Embryonic facial prominence (tissue), 1 donor: ENCODE measurements at regions not wholly inside any gene's neighbourhood (a gene's known extent, or its start where the extent isn't known, plus 50 kb on each side); places are given as distances from the start of the nearest gene placed in this dataset.
"Not testable (repeated sequence)": the region's sequence is repeated elsewhere in the genome, so short reads cannot be mapped to it uniquely, and the experiment has no call there.

Experiments
- DNase-seq: peaks from one replicate; pipeline ENCODE4 v3.0.0-alpha.2; 2016; ENCODE audit errors: extremely low spot score

- no peak for DNase-seq
These were observed 108.8 kb upstream of the SYNCRIP start for GRCh38 chr6:85751374-85752055.

- DNase-seq, result not testable (repeated sequence)
These were observed 107.5 kb upstream of the SYNCRIP start for GRCh38 chr6:85750146-85750545.

DNA sequence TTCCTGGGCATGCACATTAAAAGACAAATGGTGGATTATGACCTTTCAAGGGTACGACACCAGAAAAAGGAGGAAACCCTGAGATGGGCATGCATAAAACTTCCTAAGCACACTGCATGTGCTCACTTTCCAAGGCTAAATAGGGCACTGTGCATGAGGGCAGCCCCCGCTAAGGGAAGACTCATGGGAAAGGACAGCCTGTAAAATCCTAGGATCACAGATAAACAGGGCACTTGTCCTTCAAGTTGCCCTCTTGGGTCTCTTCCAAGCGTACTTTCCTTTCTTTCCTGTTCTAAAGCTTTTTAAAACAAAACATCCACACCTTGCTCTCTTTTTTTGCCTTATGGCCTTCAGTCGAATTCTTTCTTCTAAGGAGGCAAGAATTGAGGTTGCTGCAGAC is 106.5 kb upstream of the SYNCRIP start:
- DNase-seq, result no peak

- DNase-seq, result no peak
These were observed 105.0 kb upstream of the SYNCRIP start for GRCh38 chr6:85747666-85748065.

DNA sequence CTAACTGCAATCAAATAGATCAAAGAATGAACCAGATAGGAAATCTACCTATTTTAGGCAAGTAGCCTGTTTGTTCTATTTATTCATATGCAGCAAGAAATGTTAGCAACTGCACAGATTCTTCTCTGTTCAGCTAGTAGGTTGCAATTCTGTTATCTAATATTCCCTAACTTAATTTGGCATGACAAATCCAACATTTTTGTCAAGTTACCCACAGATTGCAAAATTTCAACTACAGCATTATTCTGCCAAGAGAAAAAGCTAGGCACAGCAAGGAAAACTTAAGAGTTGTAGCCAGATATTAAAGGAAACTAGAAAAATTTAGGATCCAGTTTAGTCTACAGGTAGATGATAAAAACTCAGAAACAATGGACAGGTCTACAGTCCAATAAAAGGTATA is 104.4 kb upstream of the SYNCRIP start:
- DNase-seq, result no peak

DNA sequence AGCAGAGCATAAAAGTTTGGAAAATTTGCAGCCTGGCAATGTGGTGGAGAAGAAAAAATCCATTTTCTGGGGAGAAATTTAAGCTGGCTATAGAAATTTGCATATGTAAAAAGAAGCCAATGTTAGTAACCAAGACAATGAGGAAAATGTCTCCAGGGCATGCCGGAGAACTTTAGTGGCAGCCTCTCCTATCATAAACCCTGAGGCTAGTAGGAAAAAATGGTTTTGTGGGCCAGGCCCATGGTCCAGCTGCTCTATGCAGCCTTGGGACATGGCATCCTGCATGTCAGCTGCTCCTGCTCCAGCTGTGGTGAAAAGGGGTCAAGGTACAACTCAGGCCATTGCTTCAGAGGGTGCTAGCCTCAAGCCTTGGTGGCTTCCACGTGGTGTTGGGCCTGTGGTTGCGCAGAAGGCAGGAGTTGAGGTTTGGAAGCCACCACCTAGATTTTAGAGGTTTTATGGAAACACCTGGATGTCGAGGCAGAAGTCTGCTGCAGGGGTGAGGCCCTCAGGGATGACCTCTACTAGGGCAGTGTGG is 101.8 kb upstream of the SYNCRIP start:
- DNase-seq, result no peak

DNA sequence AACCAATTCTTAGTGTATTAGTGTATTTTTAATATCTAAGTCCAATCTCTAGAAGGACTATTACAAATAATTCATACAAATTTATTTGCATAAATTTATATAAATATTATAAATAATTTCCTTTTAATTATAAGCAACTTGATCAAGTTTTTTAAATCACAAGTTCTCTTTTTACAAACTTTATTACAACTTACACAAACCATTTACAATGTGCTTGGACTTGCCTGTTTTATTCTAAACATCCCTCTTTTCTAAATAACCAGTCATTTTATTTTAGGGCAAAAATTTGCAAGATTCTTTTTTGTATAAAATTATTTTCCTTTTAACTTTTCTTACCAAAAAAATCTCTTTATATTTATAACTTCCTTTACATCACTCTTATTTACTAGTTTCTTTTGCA is 83.5 kb upstream of the SYNCRIP start:
- no peak for DNase-seq

- no peak for DNase-seq
These were observed 73.1 kb upstream of the SYNCRIP start for GRCh38 chr6:85715797-85716196.

DNA sequence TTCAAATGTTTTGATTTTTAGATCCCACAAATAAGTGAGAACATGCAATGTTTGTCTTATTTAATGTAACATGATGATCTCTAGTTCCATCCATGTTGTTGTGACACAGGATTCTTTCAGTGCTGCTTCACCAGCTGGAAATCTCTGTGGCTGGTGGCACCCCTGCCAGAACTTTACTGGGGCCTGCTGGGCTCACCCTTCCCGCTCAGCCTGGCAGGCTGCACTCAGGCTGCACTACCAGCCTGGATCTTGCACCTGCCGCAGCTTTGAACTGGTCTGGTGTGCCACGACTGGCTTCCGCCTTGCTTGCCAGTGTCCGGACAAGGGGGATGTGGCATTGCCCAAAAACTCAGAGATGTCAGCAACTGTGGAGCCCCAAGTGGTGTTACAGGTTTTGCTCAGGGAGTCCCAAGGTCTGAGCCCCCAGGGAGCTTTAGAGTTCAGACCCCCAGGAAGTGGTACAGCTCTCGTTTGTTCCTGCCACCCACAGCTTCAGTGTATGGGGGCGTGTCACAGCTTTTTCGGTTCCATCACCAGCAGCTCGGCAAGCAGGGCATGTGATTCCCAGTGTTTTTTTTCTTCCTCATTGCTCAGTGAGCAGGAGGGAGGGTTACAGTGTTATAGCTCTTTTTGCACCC is 72.3 kb upstream of the SYNCRIP start:
- DNase-seq, result no peak

- no peak for DNase-seq
These were observed 69.7 kb upstream of the SYNCRIP start for GRCh38 chr6:85712346-85712745.

DNA sequence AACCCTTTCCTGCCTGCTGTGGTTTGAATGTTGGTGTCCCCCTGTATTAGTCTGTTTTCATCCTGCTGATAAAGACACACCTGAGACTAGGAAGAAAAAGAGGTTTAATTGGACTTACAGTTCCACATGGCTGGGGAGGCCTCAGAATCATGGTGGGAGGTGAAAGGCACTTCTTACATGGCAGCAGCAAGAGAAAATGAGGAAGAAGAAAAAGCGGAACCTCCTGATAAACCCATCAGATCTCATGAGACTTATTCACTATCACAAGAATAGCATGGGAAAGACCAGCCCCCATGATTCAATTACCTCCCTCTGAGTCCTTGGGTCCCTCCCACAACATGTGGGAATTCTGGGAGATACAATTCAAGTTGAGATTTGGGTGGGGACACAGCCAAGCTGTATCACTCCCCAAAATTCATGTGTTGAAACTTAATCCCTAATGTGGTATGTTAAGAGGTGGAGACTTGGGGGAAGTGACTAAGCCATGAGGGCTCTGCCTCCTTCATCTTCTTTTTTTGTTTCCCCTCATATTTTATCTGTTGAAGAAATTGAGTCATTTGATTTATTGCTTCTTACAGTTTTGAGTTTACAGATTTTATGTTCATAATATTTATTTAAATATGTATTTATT is 64.9 kb upstream of the SYNCRIP start:
- DNase-seq, result not testable (repeated sequence)

- no peak for DNase-seq
These were observed 63.6 kb upstream of the SYNCRIP start for GRCh38 chr6:85706272-85706671.

DNA sequence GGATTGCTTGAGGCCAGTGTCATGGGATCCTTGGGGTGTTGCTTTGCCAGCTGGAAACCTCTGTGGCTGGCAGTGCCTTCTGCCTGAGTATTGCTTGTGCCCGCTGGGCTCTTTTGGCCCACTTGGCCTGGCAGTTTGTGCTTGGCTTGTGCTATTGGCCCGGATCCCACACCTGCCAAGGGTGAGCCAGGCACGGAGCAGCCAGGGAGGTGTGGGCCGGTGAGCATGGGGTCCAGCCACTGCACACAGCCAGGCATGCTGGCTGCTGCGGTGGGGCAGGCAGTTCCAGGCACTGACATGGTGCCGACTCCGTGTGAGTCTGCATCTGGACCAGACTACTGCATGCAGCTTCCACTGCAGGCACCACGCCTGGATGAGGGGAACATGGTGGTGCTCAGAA is 62.5 kb upstream of the SYNCRIP start:
- DNase-seq, result no peak

- no peak for DNase-seq
These were observed 60.7 kb upstream of the SYNCRIP start for GRCh38 chr6:85703406-85703805.
